Heart left ventricle (tissue), 13 donors: ENCODE measurements at regions not wholly inside any gene's neighbourhood (a gene's known extent, or its start where the extent isn't known, plus 50 kb on each side); places are given as distances from the start of the nearest gene placed in this dataset.

Experiments
- POLR2A ChIP-seq, 2 donors: fragments of 450-650 bp; IDR thresholded peaks; one replicate each; pipeline ENCODE4 v1.6.1; 2017; ENCODE audit warnings: antibody characterized with exemption in 2 of 2, mild to moderate bottlenecking in 2 of 2, moderate library complexity in 2 of 2
- TF ChIP-seq, protein P1 (sequence below), 12 donors: fragments of 200-600 bp; sonication (generic) in 4 of 12; IDR thresholded peaks; one replicate each; pipeline versions ENCODE4 v1.5.0 to v1.8.0; 2018 to 2022; ENCODE audit warnings: antibody characterized with exemption in 12 of 12, mild to moderate bottlenecking in 5 of 12
- donor health status: ischemic (EF 13 %, LVEDD 7.1; RV severe dilation, severe dysfunction).
- donor health status: DM: no; HTN: yes; CAD: no.
- donor health status: DM: no; HTN: no; CAD: no.
- donor health status: ischemic (EF 25% LVEDD 6.9; RV normal size, moderate dysfunction).
- donor health status: ischemic (EF 25% LVEDD 5.7; RV mildly dilated, moderate dysfunction).
- donor health status: ischemic (EF 35%, LVEDD 5.7; RV mildly dilated, moderate dysfunction).
- donor health status: nonischemic (EF 11% LVEDD 7.7; RV severe dilation, severe dysfunction).
- donor health status: DM: yes; HTN: yes; CAD: no.
- donor health status: PGD.
- donor health status: ischemic (EF 29% LVEDD 5.4; RV normal size, mild dysfunction).
- donor health status: nonischemic (EF 23%, LVEDD 6.1; RV moderate dilation, normal function).

DNA sequence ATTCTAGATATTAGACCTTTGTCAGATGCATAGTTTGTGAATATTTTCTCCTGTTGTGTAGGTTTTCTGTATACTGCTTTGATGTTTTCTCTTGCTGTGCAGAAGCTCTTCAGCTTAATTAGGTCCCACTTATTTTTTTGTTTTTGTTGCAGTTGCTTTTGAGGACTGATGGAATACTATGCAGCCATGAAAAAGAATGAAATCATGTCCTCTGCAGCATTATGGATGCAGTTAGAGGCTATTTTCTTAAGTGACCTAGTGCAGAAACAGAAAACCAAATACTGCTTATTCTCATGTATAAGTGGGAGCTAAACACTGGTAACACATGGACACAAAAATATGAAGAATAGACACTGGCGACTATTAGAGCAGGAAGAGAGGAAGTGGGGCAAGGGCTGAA, 155.0 kb upstream of the HNMT start:
- TF ChIP-seq, protein P1, sequence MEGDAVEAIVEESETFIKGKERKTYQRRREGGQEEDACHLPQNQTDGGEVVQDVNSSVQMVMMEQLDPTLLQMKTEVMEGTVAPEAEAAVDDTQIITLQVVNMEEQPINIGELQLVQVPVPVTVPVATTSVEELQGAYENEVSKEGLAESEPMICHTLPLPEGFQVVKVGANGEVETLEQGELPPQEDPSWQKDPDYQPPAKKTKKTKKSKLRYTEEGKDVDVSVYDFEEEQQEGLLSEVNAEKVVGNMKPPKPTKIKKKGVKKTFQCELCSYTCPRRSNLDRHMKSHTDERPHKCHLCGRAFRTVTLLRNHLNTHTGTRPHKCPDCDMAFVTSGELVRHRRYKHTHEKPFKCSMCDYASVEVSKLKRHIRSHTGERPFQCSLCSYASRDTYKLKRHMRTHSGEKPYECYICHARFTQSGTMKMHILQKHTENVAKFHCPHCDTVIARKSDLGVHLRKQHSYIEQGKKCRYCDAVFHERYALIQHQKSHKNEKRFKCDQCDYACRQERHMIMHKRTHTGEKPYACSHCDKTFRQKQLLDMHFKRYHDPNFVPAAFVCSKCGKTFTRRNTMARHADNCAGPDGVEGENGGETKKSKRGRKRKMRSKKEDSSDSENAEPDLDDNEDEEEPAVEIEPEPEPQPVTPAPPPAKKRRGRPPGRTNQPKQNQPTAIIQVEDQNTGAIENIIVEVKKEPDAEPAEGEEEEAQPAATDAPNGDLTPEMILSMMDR (IDR thresholded peaks at IDR 0.05), result no peak
- no peak for TF ChIP-seq POLR2A (IDR thresholded peaks at IDR 0.05)
